ENCODE measurements at regions not wholly inside any gene's neighbourhood (a gene's known extent, or its start where the extent isn't known, plus 50 kb on each side); places are given as distances from the start of the nearest gene placed in this dataset.

DNA sequence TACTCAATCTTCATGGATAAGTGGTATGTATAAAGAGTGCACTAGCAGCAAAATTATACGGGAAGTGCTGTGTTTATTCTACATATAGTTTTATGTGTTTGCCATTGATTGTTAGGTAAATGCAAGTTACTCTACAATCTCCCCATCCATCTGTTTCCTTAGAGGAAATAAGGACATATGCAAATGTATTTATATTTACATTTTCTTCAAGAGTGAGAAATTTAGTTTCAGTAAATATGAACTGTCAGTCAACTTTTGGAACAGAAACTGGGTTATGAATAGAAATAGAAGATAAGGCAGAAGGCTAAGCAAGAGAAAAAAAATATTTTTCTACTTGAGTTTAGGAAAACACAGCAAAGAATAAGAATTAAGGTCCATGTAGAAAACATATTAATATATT is 176.1 kb upstream of the KLHL1 start:
- no peaks in the 10 kb centered on the region for H3K9me3 ChIP-seq (ENCODE audit: low read length)
- H2AFZ ChIP-seq (ENCODE audit: low read depth, low read length) = no peak overlapping the region
- H3K9me2 ChIP-seq (ENCODE audit: insufficient read depth, low read length) = no peaks in the 10 kb centered on the region
- H3K4me2 ChIP-seq (ENCODE audit: low read length) = no peak overlapping the region
- H3F3A ChIP-seq (ENCODE audit: insufficient read depth, low read length, poor library complexity, severe bottlenecking) = no peaks in the 10 kb centered on the region
- H3K27ac ChIP-seq (ENCODE audit: low read length) = no peak overlapping the region
- H4K20me1 ChIP-seq (ENCODE audit: insufficient read depth) = no peaks in the 10 kb centered on the region
- H3K79me2 ChIP-seq (replicated peaks; ENCODE audit: insufficient read depth, low read length) = no peaks in the 10 kb centered on the region
- TF ChIP-seq SMC3 (conservative IDR thresholded peaks at IDR 0.05; ENCODE audit: poor library complexity) (no peak), REST (IDR thresholded peaks at IDR 0.05; ENCODE audit: borderline replicate concordance) (no peak), TAF1 (IDR thresholded peaks at IDR 0.05; ENCODE audit: low read depth) (no peak), POLR2AphosphoS5 (IDR thresholded peaks at IDR 0.05) (no peak), EZH2 (IDR thresholded peaks at IDR 0.05; ENCODE audit: borderline replicate concordance, insufficient read depth, low read length, poor library complexity, severe bottlenecking) (no peak), EP300 (conservative IDR thresholded peaks at IDR 0.05; ENCODE audit: poor library complexity, severe bottlenecking) (no peak), RAD21 (conservative IDR thresholded peaks at IDR 0.05) (no peak), MXI1 (conservative IDR thresholded peaks at IDR 0.05; ENCODE audit: poor library complexity, severe bottlenecking) (no peak)
- TF ChIP-seq, protein P1, sequence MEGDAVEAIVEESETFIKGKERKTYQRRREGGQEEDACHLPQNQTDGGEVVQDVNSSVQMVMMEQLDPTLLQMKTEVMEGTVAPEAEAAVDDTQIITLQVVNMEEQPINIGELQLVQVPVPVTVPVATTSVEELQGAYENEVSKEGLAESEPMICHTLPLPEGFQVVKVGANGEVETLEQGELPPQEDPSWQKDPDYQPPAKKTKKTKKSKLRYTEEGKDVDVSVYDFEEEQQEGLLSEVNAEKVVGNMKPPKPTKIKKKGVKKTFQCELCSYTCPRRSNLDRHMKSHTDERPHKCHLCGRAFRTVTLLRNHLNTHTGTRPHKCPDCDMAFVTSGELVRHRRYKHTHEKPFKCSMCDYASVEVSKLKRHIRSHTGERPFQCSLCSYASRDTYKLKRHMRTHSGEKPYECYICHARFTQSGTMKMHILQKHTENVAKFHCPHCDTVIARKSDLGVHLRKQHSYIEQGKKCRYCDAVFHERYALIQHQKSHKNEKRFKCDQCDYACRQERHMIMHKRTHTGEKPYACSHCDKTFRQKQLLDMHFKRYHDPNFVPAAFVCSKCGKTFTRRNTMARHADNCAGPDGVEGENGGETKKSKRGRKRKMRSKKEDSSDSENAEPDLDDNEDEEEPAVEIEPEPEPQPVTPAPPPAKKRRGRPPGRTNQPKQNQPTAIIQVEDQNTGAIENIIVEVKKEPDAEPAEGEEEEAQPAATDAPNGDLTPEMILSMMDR (IDR thresholded peaks at IDR 0.05; ENCODE audit: poor library complexity, severe bottlenecking) = no peak
- H3K9ac ChIP-seq (ENCODE audit: low read length) = no peak overlapping the region
- H3K27me3 ChIP-seq (ENCODE audit: insufficient read depth, low read depth, low read length) = no peaks in the 10 kb centered on the region
- H3K4me3 ChIP-seq (ENCODE audit: low read length) = no peak overlapping the region
- H3K36me3 ChIP-seq (ENCODE audit: insufficient read depth, low read length) = no peaks in the 10 kb centered on the region

GRCh38 chr13:70275841-70276240 is 167.6 kb upstream of the KLHL1 start:
- Histone ChIP-seq H3K27ac (ENCODE audit: low read length) (no peak overlapping the region), H3K9me2 (ENCODE audit: insufficient read depth, low read length) (no peaks in the 10 kb centered on the region), H3K4me2 (ENCODE audit: low read length) (no peak overlapping the region), H3K9me3 (ENCODE audit: low read length) (no peaks in the 10 kb centered on the region), H3K4me3 (ENCODE audit: low read length) (no peak overlapping the region), H3K79me2 (replicated peaks; ENCODE audit: insufficient read depth, low read length) (no peaks in the 10 kb centered on the region), H2AFZ (ENCODE audit: low read depth, low read length) (no peak overlapping the region), H4K20me1 (ENCODE audit: insufficient read depth) (no peaks in the 10 kb centered on the region), H3K36me3 (ENCODE audit: insufficient read depth, low read length) (no peaks in the 10 kb centered on the region), H3F3A (ENCODE audit: insufficient read depth, low read length, poor library complexity, severe bottlenecking) (no peaks in the 10 kb centered on the region), H3K27me3 (ENCODE audit: insufficient read depth, low read depth, low read length) (no peaks in the 10 kb centered on the region), H3K9ac (ENCODE audit: low read length) (no peak overlapping the region)
- TF ChIP-seq SMC3 (conservative IDR thresholded peaks at IDR 0.05; ENCODE audit: poor library complexity) = no peak
- TF ChIP-seq, protein P1 (IDR thresholded peaks at IDR 0.05; ENCODE audit: poor library complexity, severe bottlenecking) = no peak
- TF ChIP-seq TAF1 (IDR thresholded peaks at IDR 0.05; ENCODE audit: low read depth) = no peak
- no peak for TF ChIP-seq RAD21 (conservative IDR thresholded peaks at IDR 0.05)

All from neural cell (in vitro differentiated cells).